Hepatocyte (in vitro differentiated cells): ENCODE measurements at regions not wholly inside any gene's neighbourhood (a gene's known extent, or its start where the extent isn't known, plus 50 kb on each side); places are given as distances from the start of the nearest gene placed in this dataset.
"Not testable (repeated sequence)": the region's sequence is repeated elsewhere in the genome, so short reads cannot be mapped to it uniquely, and the experiment has no call there.

Experiments used
- DNase-seq: peaks from one replicate; pipeline ENCODE4 v3.0.0-alpha.2; 2016; ENCODE audit warnings: low spot score
- H2AFZ ChIP-seq: fragments of 200-600 bp; sonication (generic); 2 replicates; pipeline ENCODE4 v1.6.0; 2016; ENCODE audit warnings: antibody characterized with exemption, mild to moderate bottlenecking
- H3K27ac ChIP-seq: fragments of 200-600 bp; sonication (generic); 2 replicates; pipeline ENCODE4 v1.5.1; 2016; ENCODE audit warnings: mild to moderate bottlenecking
- H3K27me3 ChIP-seq: fragments of 200-600 bp; sonication (generic); 2 replicates; pipeline ENCODE4 v1.6.1; 2016
- H3K36me3 ChIP-seq: fragments of 200-600 bp; sonication (generic); replicated peaks from 2 replicates; pipeline ENCODE4 v1.5.1; 2016; ENCODE audit warnings: low read depth; ENCODE audit not compliant: insufficient read depth
- H3K4me1 ChIP-seq: fragments of 200-600 bp; sonication (generic); 2 replicates; pipeline ENCODE4 v1.5.1; 2016; ENCODE audit warnings: mild to moderate bottlenecking, moderate library complexity; ENCODE audit not compliant: insufficient read depth
- H3K4me2 ChIP-seq: fragments of 200-600 bp; sonication (generic); 2 replicates; pipeline ENCODE4 v1.6.0; 2016
- H3K4me3 ChIP-seq: fragments of 200-600 bp; sonication (generic); 2 replicates; pipeline ENCODE4 v1.5.1; 2016; ENCODE audit warnings: mild to moderate bottlenecking
- H3K79me2 ChIP-seq: fragments of 200-600 bp; sonication (generic); 2 replicates; pipeline ENCODE4 v1.6.0; 2017; ENCODE audit warnings: mild to moderate bottlenecking
- H3K9me2 ChIP-seq: fragments of 200-600 bp; sonication (generic); replicated peaks from 2 replicates; pipeline ENCODE4 v1.6.0; 2017; ENCODE audit warnings: mild to moderate bottlenecking; ENCODE audit not compliant: insufficient read depth
- H3K9me3 ChIP-seq: fragments of 200-600 bp; sonication (generic); 2 replicates; pipeline ENCODE4 v1.5.1; 2016; ENCODE audit warnings: low read depth, mild to moderate bottlenecking
- H4K20me1 ChIP-seq: fragments of 200-600 bp; sonication (generic); 2 replicates; pipeline ENCODE4 v1.6.0; 2016; ENCODE audit warnings: mild to moderate bottlenecking; ENCODE audit not compliant: insufficient read depth, poor library complexity, severe bottlenecking
- EZH2 ChIP-seq: fragments of 200-600 bp; sonication (generic); IDR thresholded peaks from 2 replicates; pipeline ENCODE4 v1.6.1; 2016; ENCODE audit warnings: antibody characterized with exemption, mild to moderate bottlenecking, borderline replicate concordance
- EZH2phosphoT487 ChIP-seq: fragments of 200-600 bp; sonication (generic); IDR thresholded peaks from one replicate; pipeline ENCODE4 v1.6.1; 2018; ENCODE audit warnings: antibody characterized with exemption, mild to moderate bottlenecking, low read depth, moderate library complexity; ENCODE audit not compliant: unreplicated experiment, severe bottlenecking
- WGBS: methylation state at CpG from one replicate; pipeline ENCODE4 v1.1.6; 2016; ENCODE audit warnings: low lambda C conversion rate; ENCODE audit errors: missing lambda C conversion rate; 5-methylcytosine and 5-hydroxymethylcytosine counted together
- TF ChIP-seq, protein P1 (sequence below): fragments of 200-600 bp; sonication (generic); IDR thresholded peaks from 2 replicates; pipeline ENCODE4 v1.5.1; 2016; ENCODE audit warnings: antibody characterized with exemption, mild to moderate bottlenecking; ENCODE audit not compliant: poor library complexity

- no peak for DNase-seq
- TF ChIP-seq EZH2phosphoT487, result no peak
- no peak for TF ChIP-seq EZH2
- TF ChIP-seq, protein P1, sequence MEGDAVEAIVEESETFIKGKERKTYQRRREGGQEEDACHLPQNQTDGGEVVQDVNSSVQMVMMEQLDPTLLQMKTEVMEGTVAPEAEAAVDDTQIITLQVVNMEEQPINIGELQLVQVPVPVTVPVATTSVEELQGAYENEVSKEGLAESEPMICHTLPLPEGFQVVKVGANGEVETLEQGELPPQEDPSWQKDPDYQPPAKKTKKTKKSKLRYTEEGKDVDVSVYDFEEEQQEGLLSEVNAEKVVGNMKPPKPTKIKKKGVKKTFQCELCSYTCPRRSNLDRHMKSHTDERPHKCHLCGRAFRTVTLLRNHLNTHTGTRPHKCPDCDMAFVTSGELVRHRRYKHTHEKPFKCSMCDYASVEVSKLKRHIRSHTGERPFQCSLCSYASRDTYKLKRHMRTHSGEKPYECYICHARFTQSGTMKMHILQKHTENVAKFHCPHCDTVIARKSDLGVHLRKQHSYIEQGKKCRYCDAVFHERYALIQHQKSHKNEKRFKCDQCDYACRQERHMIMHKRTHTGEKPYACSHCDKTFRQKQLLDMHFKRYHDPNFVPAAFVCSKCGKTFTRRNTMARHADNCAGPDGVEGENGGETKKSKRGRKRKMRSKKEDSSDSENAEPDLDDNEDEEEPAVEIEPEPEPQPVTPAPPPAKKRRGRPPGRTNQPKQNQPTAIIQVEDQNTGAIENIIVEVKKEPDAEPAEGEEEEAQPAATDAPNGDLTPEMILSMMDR, result no peak
- Histone ChIP-seq H2AFZ (no peak overlapping the region), H3K36me3 (no peaks in the 10 kb centered on the region), H3K4me1 (no peaks in the 10 kb centered on the region), H3K9me3 (no peaks in the 10 kb centered on the region), H3K27me3 (no peaks in the 10 kb centered on the region), H3K9me2 (no peaks in the 10 kb centered on the region), H3K4me3 (no peak overlapping the region), H3K27ac (no peak overlapping the region), H3K4me2 (no peak overlapping the region), H4K20me1 (no peaks in the 10 kb centered on the region), H3K79me2 (no peaks in the 10 kb centered on the region)
- 85% methylated on average over 1 of the region's 1 CpG for WGBS
Measured at GRCh38 chr7:83837683-83838082, 188.7 kb upstream of the SEMA3E start.

DNA sequence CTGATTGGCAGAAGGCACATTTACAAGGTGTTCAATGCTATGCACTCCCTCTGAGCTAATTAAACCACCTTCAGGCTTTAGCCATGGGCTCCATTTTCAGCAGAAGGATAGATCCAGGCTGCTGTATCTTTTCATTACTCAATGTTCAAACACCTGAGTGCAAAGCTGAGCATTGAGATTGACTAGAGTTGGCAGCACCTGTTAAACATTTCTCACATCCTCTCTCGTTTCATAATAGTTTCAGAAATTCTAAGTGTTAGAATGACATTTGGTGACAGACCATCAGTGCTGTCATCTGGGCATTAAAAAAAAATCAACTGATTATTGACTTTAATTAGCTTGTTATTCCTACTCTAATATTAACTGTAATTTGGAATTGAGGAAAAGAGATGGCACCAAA lies 187.1 kb upstream of the SEMA3E start:
- Histone ChIP-seq H3K36me3 (no peaks in the 10 kb centered on the region), H3K9me2 (no peaks in the 10 kb centered on the region), H3K27ac (no peak overlapping the region), H4K20me1 (no peaks in the 10 kb centered on the region), H3K79me2 (no peaks in the 10 kb centered on the region), H3K9me3 (no peaks in the 10 kb centered on the region), H3K4me1 (no peaks in the 10 kb centered on the region), H3K4me3 (no peak overlapping the region), H3K4me2 (no peak overlapping the region), H3K27me3 (no peaks in the 10 kb centered on the region), H2AFZ (no peak overlapping the region)
- WGBS, result 86% methylated on average over 1 of the region's 1 CpG
- TF ChIP-seq, protein P1, result no peak
- TF ChIP-seq EZH2phosphoT487 (no peak), EZH2 (no peak)
- DNase-seq, result no peak

DNA sequence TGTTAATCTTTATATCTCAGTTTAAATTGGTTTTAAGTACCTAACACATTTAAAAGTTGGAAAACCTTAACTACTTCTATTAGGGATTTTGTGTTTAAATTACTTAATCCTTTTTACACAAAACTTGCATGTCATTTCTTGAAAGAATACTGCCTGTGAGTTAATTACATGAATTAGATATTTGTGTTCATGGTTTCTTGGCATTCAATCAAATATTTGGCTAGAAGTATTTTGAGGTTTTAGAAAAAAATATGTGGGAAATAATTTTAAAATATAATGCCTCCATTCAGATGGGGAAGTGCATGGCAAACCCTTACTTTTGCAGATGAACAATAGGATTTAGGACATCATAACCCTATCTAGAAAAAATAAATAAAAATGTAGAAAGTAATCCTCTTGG lies 186.5 kb upstream of the SEMA3E start:
- no peaks in the 10 kb centered on the region for H3K79me2 ChIP-seq
- TF ChIP-seq EZH2phosphoT487, result no peak
- TF ChIP-seq EZH2, result no peak
- TF ChIP-seq, protein P1, result no peak
- no peaks in the 10 kb centered on the region for H3K9me2 ChIP-seq
- no peak overlapping the region for H3K4me3 ChIP-seq
- H3K4me2 ChIP-seq, result no peak overlapping the region
- no peaks in the 10 kb centered on the region for H3K4me1 ChIP-seq
- H2AFZ ChIP-seq, result no peak overlapping the region
- H4K20me1 ChIP-seq, result no peaks in the 10 kb centered on the region
- DNase-seq, result no peak
- no peak overlapping the region for H3K27ac ChIP-seq
- H3K9me3 ChIP-seq, result no peaks in the 10 kb centered on the region
- H3K36me3 ChIP-seq, result no peaks in the 10 kb centered on the region
- H3K27me3 ChIP-seq, result no peaks in the 10 kb centered on the region

DNA sequence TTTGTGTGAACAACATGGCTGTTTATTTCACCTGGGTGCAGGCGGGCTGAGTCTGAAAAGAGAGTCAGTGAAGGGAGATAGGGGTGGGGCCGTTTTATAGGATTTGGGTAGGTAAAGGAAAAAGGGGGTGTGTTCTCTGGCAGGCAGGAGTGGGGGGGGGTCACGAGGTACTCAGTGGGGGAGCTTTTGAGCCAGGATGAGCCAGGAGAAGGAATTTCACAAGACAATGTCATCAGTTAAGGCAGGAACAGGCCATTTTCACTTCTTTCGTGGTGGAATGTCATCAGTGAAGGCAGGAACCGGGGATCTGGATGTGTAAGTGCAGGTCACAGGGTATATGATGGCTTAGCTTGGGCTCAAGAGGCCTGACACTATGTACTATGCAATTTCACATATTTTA lies 184.8 kb upstream of the SEMA3E start:
- H3K36me3 ChIP-seq, H3K27me3 ChIP-seq, H3K9me2 ChIP-seq, H3K27ac ChIP-seq, H3K4me2 ChIP-seq, DNase-seq, H4K20me1 ChIP-seq, H3K9me3 ChIP-seq, H2AFZ ChIP-seq, H3K79me2 ChIP-seq, H3K4me1 ChIP-seq, H3K4me3 ChIP-seq: not testable (repeated sequence)
- WGBS, result 63% methylated on average over 4 of the region's 5 CpGs
